HepG2 (cell line): ENCODE measurements at regions not wholly inside any gene's neighbourhood (a gene's known extent, or its start where the extent isn't known, plus 50 kb on each side); places are given as distances from the start of the nearest gene placed in this dataset.

ENCODE experiments used
- ATAC-seq: fragments of 200-7000 bp; cut with Tn5 transposase; 3 replicates; pipeline ENCODE4 v1.9.1; 2020; ENCODE audit warnings: mild to moderate bottlenecking, moderate library complexity
- BruUV-seq: library from RNA; stranded (reverse); fragments of 400-500 nt; replicated peaks from 2 replicates; lab custom pipeline; 2021; lab: Mats Ljungman, UMichigan
- CTCF ChIA-PET: fragments of 300-600 bp; formaldehyde crosslinking; extraction: SDS; loops from one replicate; lab custom pipeline; 2021; ENCODE audit warnings: low total read pairs, inconsistent platforms, low intra/inter-chr PET ratio; lab: Yijun Ruan, JAX
- POLR2A ChIA-PET: fragments of 350-600 bp; sonication (Branson Sonifier 250); formaldehyde crosslinking; loops from one replicate; lab custom pipeline; 2020; ENCODE audit warnings: antibody characterized with exemption, inconsistent platforms; lab: Yijun Ruan, JAX
- DNase-seq: peaks from one replicate; pipeline ENCODE4 v3.0.0-alpha.2; 2015; ENCODE audit warnings: low spot score
- FAIRE-seq: peaks from 3 replicates; lab custom pipeline; 2011; peaks lifted over from hg19 to GRCh38; lab: Jason Lieb, UNC
- H2AFZ ChIP-seq: one replicate; pipeline ENCODE4 v1.6.1; 2011; ENCODE audit warnings: low read length, inconsistent platforms
- H3K27ac ChIP-seq: fragments of 300-600 bp; 3 replicates; pipeline ENCODE4 v1.8.0; 2011; ENCODE audit warnings: mixed run types, mild to moderate bottlenecking, mixed read lengths, low read length, inconsistent platforms; ENCODE audit not compliant: insufficient read depth; ENCODE audit errors: extremely low read length
- H3K27me3 ChIP-seq, 2 experiments: fragments of 200-600 bp in 1 of 2; 2 replicates in 1 of 2; 3 replicates in 1 of 2; pipeline versions ENCODE4 v1.6.0 to v1.8.0; 2011; ENCODE audit warnings: low read length in 2 of 2, mild to moderate bottlenecking in 2 of 2, moderate library complexity in 2 of 2, inconsistent platforms in 1 of 2; ENCODE audit not compliant: insufficient read depth in 2 of 2, control insufficient read depth in 1 of 2
- H3K36me3 ChIP-seq, 2 experiments: fragments of 200-600 bp in 1 of 2; replicated peaks in 1 of 2; 2 replicates in 1 of 2; 3 replicates in 1 of 2; pipeline versions ENCODE4 v1.5.1 to v1.8.0; 2011; ENCODE audit warnings: low read length in 2 of 2, inconsistent platforms in 1 of 2; ENCODE audit not compliant: insufficient read depth in 2 of 2, control insufficient read depth in 1 of 2
- H3K4me1 ChIP-seq: 2 replicates; pipeline ENCODE4 v1.5.1; 2012; ENCODE audit warnings: low read length, inconsistent platforms; ENCODE audit not compliant: insufficient read depth
- H3K4me2 ChIP-seq: 2 replicates; pipeline ENCODE4 v1.6.0; 2011; ENCODE audit warnings: low read depth, low read length, inconsistent platforms
- H3K4me3 ChIP-seq, 3 experiments: fragments of 200-600 bp in 1 of 3; sonication (generic), shearing (Covaris generic) in 1 of 3; replicated peaks in 1 of 3; 2 replicates each; pipeline ENCODE4 v1.5.1; 2011 to 2016; ENCODE audit warnings: low read length in 3 of 3, inconsistent platforms in 2 of 3, low read depth in 2 of 3, mild to moderate bottlenecking in 2 of 3, control low read depth in 1 of 3, mixed read lengths in 1 of 3; ENCODE audit not compliant: insufficient read depth in 1 of 3
- H3K79me2 ChIP-seq: one replicate; pipeline ENCODE4 v1.6.1; 2011; ENCODE audit warnings: low read length, inconsistent platforms; ENCODE audit not compliant: insufficient read depth
- H3K9ac ChIP-seq: 2 replicates; pipeline ENCODE4 v1.6.0; 2011; ENCODE audit warnings: mild to moderate bottlenecking, low read depth, low read length, inconsistent platforms; ENCODE audit not compliant: insufficient read depth
- H3K9me3 ChIP-seq: 2 replicates; pipeline ENCODE4 v1.5.1; 2012; ENCODE audit warnings: mild to moderate bottlenecking, low read length
- H4K20me1 ChIP-seq: 2 replicates; pipeline ENCODE4 v1.6.0; 2011; ENCODE audit warnings: inconsistent platforms, mild to moderate bottlenecking, low read length, moderate library complexity; ENCODE audit not compliant: insufficient read depth
- FOSL2 ChIP-seq: sonication (generic); formaldehyde crosslinking; IDR thresholded peaks from 2 replicates; pipeline ENCODE4 v1.4.0; 2020; ENCODE audit warnings: missing genetic modification reagents
- HMG20B ChIP-seq: conservative IDR thresholded peaks from 2 replicates; pipeline ENCODE4 v1.6.1; 2016; ENCODE audit warnings: missing genetic modification reagents, missing compliant biosample characterization
- JDP2 ChIP-seq: sonication (generic); formaldehyde crosslinking; IDR thresholded peaks from 2 replicates; pipeline ENCODE4 v1.8.1; 2022; ENCODE audit warnings: missing genetic modification reagents, borderline replicate concordance
- KLF13 ChIP-seq: sonication (generic); formaldehyde crosslinking; IDR thresholded peaks from 2 replicates; pipeline ENCODE4 v1.4.0; 2020; ENCODE audit warnings: mild to moderate bottlenecking, missing genetic modification reagents
- MED1 ChIP-seq: sonication (generic); formaldehyde crosslinking; IDR thresholded peaks from 2 replicates; pipeline ENCODE4 v1.4.0; 2020; ENCODE audit warnings: missing genetic modification reagents
- MED8 ChIP-seq: sonication (generic); formaldehyde crosslinking; IDR thresholded peaks from 2 replicates; pipeline ENCODE4 v1.8.1; 2023; ENCODE audit warnings: mild to moderate bottlenecking, missing genetic modification reagents; ENCODE audit not compliant: insufficient replicate concordance
- NR2C2 ChIP-seq: sonication (generic); formaldehyde crosslinking; IDR thresholded peaks from 2 replicates; pipeline ENCODE4 v1.4.0; 2020; ENCODE audit warnings: missing genetic modification reagents, mild to moderate bottlenecking, moderate library complexity, borderline replicate concordance
- POLR2AphosphoS2 ChIP-seq: IDR thresholded peaks from 2 replicates; pipeline ENCODE4 v1.6.1; 2011; ENCODE audit warnings: low read depth, low read length, improper control_type of control experiment
- RNF2 ChIP-seq: fragments of 450-650 bp; conservative IDR thresholded peaks from 2 replicates; pipeline ENCODE4 v1.6.1; 2016; ENCODE audit warnings: low read depth
- SATB2 ChIP-seq: sonication (generic); formaldehyde crosslinking; IDR thresholded peaks from 2 replicates; pipeline ENCODE4 v1.5.0; 2020; ENCODE audit warnings: missing genetic modification reagents
- SIX1 ChIP-seq: sonication (generic); formaldehyde crosslinking; IDR thresholded peaks from 2 replicates; pipeline ENCODE4 v1.4.0; 2020; ENCODE audit warnings: missing genetic modification reagents, borderline replicate concordance
- SIX4 ChIP-seq: sonication (generic); formaldehyde crosslinking; IDR thresholded peaks from 2 replicates; pipeline ENCODE4 v1.4.0; 2020; ENCODE audit warnings: missing genetic modification reagents
- TAF1 ChIP-seq: sonication (generic); formaldehyde crosslinking; IDR thresholded peaks from 2 replicates; pipeline ENCODE4 v1.4.0; 2020; ENCODE audit warnings: missing genetic modification reagents
- ZBTB3 ChIP-seq: sonication (generic); formaldehyde crosslinking; IDR thresholded peaks from 2 replicates; pipeline ENCODE4 v1.4.0; 2020; ENCODE audit warnings: low read depth, mild to moderate bottlenecking, moderate library complexity, missing genetic modification reagents, borderline replicate concordance
- ZFP62 ChIP-seq: sonication (generic); formaldehyde crosslinking; IDR thresholded peaks from 2 replicates; pipeline ENCODE4 v1.4.0; 2020; ENCODE audit warnings: missing genetic modification reagents
- ZFP82 ChIP-seq: sonication (generic); formaldehyde crosslinking; IDR thresholded peaks from 2 replicates; pipeline ENCODE4 v1.5.1; 2020; ENCODE audit warnings: mild to moderate bottlenecking, missing genetic modification reagents, borderline replicate concordance
- ZNF10 ChIP-seq: sonication (generic); formaldehyde crosslinking; IDR thresholded peaks from 2 replicates; pipeline ENCODE4 v1.4.0; 2020; ENCODE audit warnings: mild to moderate bottlenecking, low read depth, missing genetic modification reagents, borderline replicate concordance
- ZNF160 ChIP-seq: sonication (generic); formaldehyde crosslinking; IDR thresholded peaks from 2 replicates; pipeline ENCODE4 v1.8.0; 2022; ENCODE audit warnings: mild to moderate bottlenecking, inconsistent platforms, missing genetic modification reagents
- ZNF230 ChIP-seq: sonication (generic); formaldehyde crosslinking; IDR thresholded peaks from 2 replicates; pipeline ENCODE4 v1.4.0; 2020; ENCODE audit warnings: mild to moderate bottlenecking, missing genetic modification reagents
- ZNF3 ChIP-seq: IDR thresholded peaks from 2 replicates; pipeline ENCODE4 v1.7.0; 2017; ENCODE audit warnings: inconsistent platforms
- ZNF484 ChIP-seq: sonication (generic); formaldehyde crosslinking; IDR thresholded peaks from 2 replicates; pipeline ENCODE4 v1.5.1; 2020; ENCODE audit warnings: mild to moderate bottlenecking, low read depth, missing genetic modification reagents, borderline replicate concordance
- WGBS: methylation state at CpG from one replicate; pipeline ENCODE4 v1.1.6; 2017; ENCODE audit warnings: low lambda C conversion rate; 5-methylcytosine and 5-hydroxymethylcytosine counted together
- in situ Hi-C: cut with HindIII; loops from 2 replicates; pipeline ENCODE4 v1.10.0; 2017; ENCODE audit warnings: low pct_unique_long_range_greater_than_20kb; ENCODE audit not compliant: extremely low pct_ligation_motif_present
- intact Hi-C: fragments of 100-400 bp; cut with micrococcal nuclease; formaldehyde crosslinking; loops from one replicate; pipeline ENCODE4 v1.10.0; 2022; ENCODE audit not compliant: unreplicated experiment
- TF ChIP-seq, protein P1 (sequence below): sonication (generic); formaldehyde crosslinking; IDR thresholded peaks from 2 replicates; pipeline ENCODE4 v1.8.0; 2022; ENCODE audit warnings: mild to moderate bottlenecking, missing genetic modification reagents, moderate library complexity
- TF ChIP-seq, protein P2 (sequence below): sonication (generic); formaldehyde crosslinking; IDR thresholded peaks from 2 replicates; pipeline ENCODE4 v1.5.1; 2020; ENCODE audit warnings: mild to moderate bottlenecking, missing genetic modification reagents, moderate library complexity

DNA sequence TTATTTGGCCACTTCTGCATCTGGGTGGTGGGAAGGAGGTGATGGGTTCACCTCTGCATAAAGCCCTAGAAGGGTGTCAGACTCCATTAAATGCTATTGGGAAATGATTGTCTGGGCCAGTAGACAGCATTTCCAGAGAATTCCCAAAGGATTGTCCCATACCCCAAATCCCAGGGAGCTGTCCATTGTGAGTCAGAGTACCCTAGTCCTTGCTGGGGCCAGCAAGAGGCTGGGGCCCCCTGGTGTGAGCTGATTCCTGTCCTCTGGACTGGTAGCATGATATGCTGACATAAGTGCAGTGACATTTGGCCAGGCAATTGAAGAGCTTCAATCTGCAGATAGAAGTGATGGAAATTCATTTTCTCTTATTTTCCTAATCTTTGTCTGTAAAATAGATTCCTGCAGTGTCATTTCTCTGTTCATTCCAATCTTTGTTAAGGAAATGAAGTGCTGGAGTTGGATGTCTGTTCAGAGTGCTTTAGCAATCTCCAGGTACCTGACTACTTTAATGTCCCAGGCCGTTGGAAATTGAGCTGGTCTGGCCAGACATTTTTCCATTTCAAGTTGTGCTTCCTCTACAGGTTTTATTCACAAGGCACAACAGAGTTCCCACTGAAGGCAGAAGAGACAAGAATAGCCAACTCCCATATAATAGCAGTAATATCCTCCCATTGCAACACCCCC is 91.2 kb downstream of the RPLP1 start (continued):
- TF ChIP-seq ZNF160 (CRISPR knock-in tag) (no peak), SATB2 (no peak), NR2C2 (CRISPR knock-in tag) (no peak), POLR2AphosphoS2 (no peak), ZFP82 (CRISPR knock-in tag) (no peak), ZNF484 (CRISPR knock-in tag) (no peak)
- TF ChIP-seq, protein P1, sequence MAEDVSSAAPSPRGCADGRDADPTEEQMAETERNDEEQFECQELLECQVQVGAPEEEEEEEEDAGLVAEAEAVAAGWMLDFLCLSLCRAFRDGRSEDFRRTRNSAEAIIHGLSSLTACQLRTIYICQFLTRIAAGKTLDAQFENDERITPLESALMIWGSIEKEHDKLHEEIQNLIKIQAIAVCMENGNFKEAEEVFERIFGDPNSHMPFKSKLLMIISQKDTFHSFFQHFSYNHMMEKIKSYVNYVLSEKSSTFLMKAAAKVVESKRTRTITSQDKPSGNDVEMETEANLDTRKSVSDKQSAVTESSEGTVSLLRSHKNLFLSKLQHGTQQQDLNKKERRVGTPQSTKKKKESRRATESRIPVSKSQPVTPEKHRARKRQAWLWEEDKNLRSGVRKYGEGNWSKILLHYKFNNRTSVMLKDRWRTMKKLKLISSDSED (CRISPR knock-in tag): no peak

DNA sequence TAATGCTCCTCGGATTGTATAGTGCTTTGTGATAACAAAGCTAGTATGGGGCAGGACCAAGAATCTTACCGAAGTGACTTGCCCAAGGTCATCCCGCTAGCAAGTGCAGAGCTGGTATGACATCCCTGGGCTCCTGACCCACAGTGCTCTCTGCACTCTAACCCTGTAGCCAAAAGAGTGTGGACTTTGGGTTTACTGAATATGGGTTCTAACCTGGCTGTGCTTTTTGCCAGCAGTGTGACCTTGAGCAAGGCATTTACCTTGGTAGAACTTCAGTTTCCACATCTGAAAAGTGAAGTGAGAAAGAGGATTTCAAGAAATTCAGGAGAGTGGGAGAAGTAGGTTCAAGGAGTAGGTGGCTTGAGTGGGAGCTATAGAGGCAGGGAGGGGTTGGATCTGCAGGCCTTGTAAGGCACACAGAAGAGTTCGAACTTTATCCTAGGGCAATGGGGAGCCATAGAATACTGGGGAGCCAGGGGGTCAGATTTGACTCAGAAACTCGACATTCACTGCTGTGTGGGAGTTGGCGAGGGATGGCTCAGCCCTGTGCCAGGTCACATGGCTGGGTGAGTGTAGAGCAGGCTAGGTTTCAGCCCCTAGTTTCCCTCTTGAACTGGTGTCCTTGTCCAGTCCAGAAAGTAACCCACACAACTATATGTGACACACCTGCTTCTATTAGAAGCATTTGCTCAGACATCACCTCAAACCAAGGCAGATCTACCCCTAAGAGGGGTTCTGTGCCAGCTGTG is 91.9 kb downstream of the RPLP1 start:
- Histone ChIP-seq H3K4me3 (no peak overlapping the region), H3K9me3 (no peaks in the 10 kb centered on the region), H3K27ac (no peak overlapping the region), H3K79me2 (no peaks in the 10 kb centered on the region), H2AFZ (no peak overlapping the region), H3K36me3 (no peaks in the 10 kb centered on the region), H3K4me1 (no peaks in the 10 kb centered on the region), H3K27me3 (peaks cover 4 to 81% of the 10 kb centered on the region in 2 experiments; a peak in 4 of 5 replicates), H4K20me1 (peaks cover 7% of the 10 kb centered on the region; the same call in 1 of the 2 replicates), H3K9ac (no peak overlapping the region), H3K4me2 (no peak overlapping the region)
- POLR2A ChIA-PET: no interaction called here
- FAIRE-seq: no peak
- DNase-seq: no peak
- BruUV-seq: no TSS peak
- CTCF ChIA-PET: no interaction called here
- no peak for ATAC-seq
- intact Hi-C loops (no loop called here), in situ Hi-C loops (no loop called here)
- 0% methylated on average over 6 of the region's 6 CpGs for WGBS
- no peak for TF ChIP-seq ZNF230 (CRISPR knock-in tag)
- TF ChIP-seq RNF2: no peak
- no peak for TF ChIP-seq KLF13 (CRISPR knock-in tag)
- TF ChIP-seq SIX1 (CRISPR knock-in tag): no peak
- TF ChIP-seq TAF1 (CRISPR knock-in tag): no peak
- TF ChIP-seq, protein P2, sequence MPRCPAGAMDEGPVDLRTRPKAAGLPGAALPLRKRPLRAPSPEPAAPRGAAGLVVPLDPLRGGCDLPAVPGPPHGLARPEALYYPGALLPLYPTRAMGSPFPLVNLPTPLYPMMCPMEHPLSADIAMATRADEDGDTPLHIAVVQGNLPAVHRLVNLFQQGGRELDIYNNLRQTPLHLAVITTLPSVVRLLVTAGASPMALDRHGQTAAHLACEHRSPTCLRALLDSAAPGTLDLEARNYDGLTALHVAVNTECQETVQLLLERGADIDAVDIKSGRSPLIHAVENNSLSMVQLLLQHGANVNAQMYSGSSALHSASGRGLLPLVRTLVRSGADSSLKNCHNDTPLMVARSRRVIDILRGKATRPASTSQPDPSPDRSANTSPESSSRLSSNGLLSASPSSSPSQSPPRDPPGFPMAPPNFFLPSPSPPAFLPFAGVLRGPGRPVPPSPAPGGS (CRISPR knock-in tag): no peak
- no peak for TF ChIP-seq HMG20B (CRISPR knock-in tag)
- TF ChIP-seq JDP2 (CRISPR knock-in tag): no peak
- TF ChIP-seq ZBTB3: no peak
- TF ChIP-seq ZNF3 (CRISPR knock-in tag): no peak
- no peak for TF ChIP-seq SIX4 (CRISPR knock-in tag)
- no peak for TF ChIP-seq ZFP62 (CRISPR knock-in tag)
- no peak for TF ChIP-seq MED1
- TF ChIP-seq FOSL2 (CRISPR knock-in tag): no peak
- no peak for TF ChIP-seq MED8 (CRISPR knock-in tag)
- TF ChIP-seq ZNF10 (CRISPR knock-in tag): no peak
